ENCODE measurements at regions not wholly inside any gene's neighbourhood (a gene's known extent, or its start where the extent isn't known, plus 50 kb on each side); places are given as distances from the start of the nearest gene placed in this dataset.

- DNase-seq (ENCODE audit: low read depth) = no peak
- no peak for TF ChIP-seq CTCF (IDR thresholded peaks at IDR 0.05; ENCODE audit: control insufficient read depth, extremely low read depth, insufficient read depth)
- no peak overlapping the region for H3K4me3 ChIP-seq (ENCODE audit: low read depth, low read length)
Observed at GRCh38 chr12:81949841-81950308, 190.7 kb upstream of the PPFIA2 start.

GRCh38 chr12:81949416-81949815 lies 190.3 kb upstream of the PPFIA2 start:
- H3K4me3 ChIP-seq (ENCODE audit: low read depth, low read length) = no peak overlapping the region
- no peak for TF ChIP-seq CTCF (IDR thresholded peaks at IDR 0.05; ENCODE audit: control insufficient read depth, extremely low read depth, insufficient read depth)
- no peak for DNase-seq (ENCODE audit: low read depth)

DNA sequence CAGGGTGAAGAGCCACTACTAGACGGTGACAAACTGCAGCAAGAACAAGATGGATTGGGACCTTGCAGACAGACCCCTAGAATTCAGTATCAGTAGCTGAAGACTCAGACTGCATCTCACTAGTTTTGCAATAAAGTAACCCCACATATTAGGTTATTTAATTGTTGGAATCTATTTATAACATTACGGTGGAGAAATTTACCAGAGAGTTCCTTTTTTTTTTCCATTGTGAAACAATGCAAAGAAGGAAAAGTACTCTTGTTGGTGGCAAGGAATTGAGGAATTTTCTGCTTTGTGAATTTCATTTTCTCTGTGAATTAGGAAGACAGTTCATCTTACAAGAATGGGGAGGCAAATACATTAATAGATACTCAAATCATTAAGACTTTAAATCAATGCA lies 185.7 kb upstream of the PPFIA2 start:
- no peak for TF ChIP-seq CTCF (IDR thresholded peaks at IDR 0.05; ENCODE audit: control insufficient read depth, extremely low read depth, insufficient read depth)
- no peak for DNase-seq (ENCODE audit: low read depth)
- H3K4me3 ChIP-seq (ENCODE audit: low read depth, low read length) = no peak overlapping the region

DNA sequence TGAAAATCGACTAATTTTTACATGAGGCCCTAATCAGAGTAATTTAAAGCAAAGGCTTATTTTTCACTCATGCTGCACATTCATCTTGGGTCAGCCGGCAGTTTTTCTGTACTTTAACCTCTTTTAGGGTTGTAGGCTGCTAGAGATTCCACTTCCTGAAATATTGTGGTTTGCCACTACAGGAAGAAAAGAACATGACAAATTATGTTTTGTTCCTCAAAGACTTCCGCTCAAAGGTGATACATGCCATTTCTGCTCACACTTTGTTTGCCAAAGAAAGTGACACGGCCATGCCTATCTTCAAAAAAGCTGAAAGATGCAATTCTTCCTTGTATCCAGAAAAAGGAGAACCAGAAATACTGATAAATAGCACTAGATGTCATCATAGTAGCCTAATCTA lies 183.4 kb upstream of the PPFIA2 start:
- DNase-seq (ENCODE audit: low read depth) = no peak
- H3K4me3 ChIP-seq (ENCODE audit: low read depth, low read length) = no peak overlapping the region
- no peak for TF ChIP-seq CTCF (IDR thresholded peaks at IDR 0.05; ENCODE audit: control insufficient read depth, extremely low read depth, insufficient read depth)

DNA sequence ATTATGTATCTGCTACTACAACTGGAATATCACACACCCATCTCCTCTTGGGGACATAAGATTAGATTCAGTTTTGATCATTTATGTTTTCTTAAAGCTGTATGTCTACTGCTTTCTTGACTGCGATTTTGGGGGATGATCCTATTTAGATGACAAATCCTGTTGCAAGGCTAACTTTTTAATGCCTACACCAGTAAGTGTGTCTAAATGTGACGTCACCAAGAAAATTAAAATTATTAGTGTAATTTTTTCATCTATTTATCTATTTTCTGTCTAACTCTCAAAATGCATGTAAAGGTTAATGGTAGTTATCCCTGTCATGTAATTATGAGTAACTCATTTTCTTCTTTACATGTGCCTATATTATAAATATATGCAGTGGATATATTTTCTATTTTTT lies 170.9 kb upstream of the PPFIA2 start:
- TF ChIP-seq CTCF (IDR thresholded peaks at IDR 0.05; ENCODE audit: control insufficient read depth, extremely low read depth, insufficient read depth) = no peak
- no peak overlapping the region for H3K4me3 ChIP-seq (ENCODE audit: low read depth, low read length)
- DNase-seq (ENCODE audit: low read depth) = no peak

- no peak overlapping the region for H3K4me3 ChIP-seq (ENCODE audit: low read depth, low read length)
- no peak for TF ChIP-seq CTCF (IDR thresholded peaks at IDR 0.05; ENCODE audit: control insufficient read depth, extremely low read depth, insufficient read depth)
- no peak for DNase-seq (ENCODE audit: low read depth)
Observed at GRCh38 chr12:81896771-81897170, 137.6 kb upstream of the PPFIA2 start.

GRCh38 chr12:81888961-81889360 lies 129.8 kb upstream of the PPFIA2 start:
- no peak for DNase-seq (ENCODE audit: low read depth)
- TF ChIP-seq CTCF (IDR thresholded peaks at IDR 0.05; ENCODE audit: control insufficient read depth, extremely low read depth, insufficient read depth) = no peak
- no peak overlapping the region for H3K4me3 ChIP-seq (ENCODE audit: low read depth, low read length)
